ENCODE measurements at regions not wholly inside any gene's neighbourhood (a gene's known extent, or its start where the extent isn't known, plus 50 kb on each side); places are given as distances from the start of the nearest gene placed in this dataset.

GRCh38 chr6:169069356-169069755 lies 184.3 kb downstream of the THBS2 start:
- Mint-ChIP-seq H3K4me3 (ENCODE audit: unreplicated experiment) (no peak overlapping the region), H3K4me1 (ENCODE audit: low read depth, unreplicated experiment) (no peaks in the 10 kb centered on the region), H3K27ac (ENCODE audit: unreplicated experiment) (no peak overlapping the region), H3K27me3 (ENCODE audit: insufficient read depth, unreplicated experiment) (peaks cover 3% of the 10 kb centered on the region), H3K9me3 (ENCODE audit: unreplicated experiment) (peaks cover 9% of the 10 kb centered on the region), H3K36me3 (ENCODE audit: insufficient read depth, unreplicated experiment) (no peaks in the 10 kb centered on the region)
- POLR2A ChIA-PET: no interaction called here
- no peaks in the 10 kb centered on the region for H3K4me1 ChIP-seq
- no peak for DNase-seq
- H3K36me3 ChIP-seq (ENCODE audit: control insufficient read depth, insufficient read depth, low read length): no peaks in the 10 kb centered on the region
- H3K4me3 ChIP-seq (ENCODE audit: low read depth, low read length): no peak overlapping the region
- TF ChIP-seq CTCF (IDR thresholded peaks at IDR 0.05; ENCODE audit: insufficient read depth in 1 of 2, low read depth in 1 of 2, low read length in 1 of 2, severe bottlenecking in 1 of 2, unreplicated experiment in 1 of 2): no peak
- H3K27me3 ChIP-seq (replicated peaks; ENCODE audit: control insufficient read depth, insufficient read depth, low read length): no peaks in the 10 kb centered on the region
- no peaks in the 10 kb centered on the region for H3K9me3 ChIP-seq
- CTCF ChIA-PET: no interaction called here
- BruUV-seq (replicated peaks): no TSS peak
- intact Hi-C loops (cut with micrococcal nuclease; ENCODE audit: unreplicated experiment): no loop called here

GRCh38 chr6:169064194-169064593 lies 189.5 kb downstream of the THBS2 start:
- POLR2A ChIA-PET: no interaction called here
- Mint-ChIP-seq H3K9me3 (ENCODE audit: unreplicated experiment) (peaks cover 9% of the 10 kb centered on the region), H3K4me1 (ENCODE audit: low read depth, unreplicated experiment) (no peaks in the 10 kb centered on the region), H3K4me3 (ENCODE audit: unreplicated experiment) (no peak overlapping the region), H3K36me3 (ENCODE audit: insufficient read depth, unreplicated experiment) (no peaks in the 10 kb centered on the region), H3K27me3 (ENCODE audit: insufficient read depth, unreplicated experiment) (peaks cover 5% of the 10 kb centered on the region), H3K27ac (ENCODE audit: unreplicated experiment) (no peak overlapping the region)
- intact Hi-C loops (cut with micrococcal nuclease; ENCODE audit: unreplicated experiment): no loop called here
- no peaks in the 10 kb centered on the region; the same call in 1 of the 2 replicates for H3K27me3 ChIP-seq (replicated peaks; ENCODE audit: control insufficient read depth, insufficient read depth, low read length)
- no peaks in the 10 kb centered on the region for H3K4me1 ChIP-seq
- H3K36me3 ChIP-seq (ENCODE audit: control insufficient read depth, insufficient read depth, low read length): no peaks in the 10 kb centered on the region
- no peak for DNase-seq
- no TSS peak for BruUV-seq (replicated peaks)
- no peaks in the 10 kb centered on the region for H3K9me3 ChIP-seq
- no peak overlapping the region for H3K4me3 ChIP-seq (ENCODE audit: low read depth, low read length)
- CTCF ChIA-PET: no interaction called here
- no peak for TF ChIP-seq CTCF (IDR thresholded peaks at IDR 0.05; ENCODE audit: insufficient read depth in 1 of 2, low read depth in 1 of 2, low read length in 1 of 2, severe bottlenecking in 1 of 2, unreplicated experiment in 1 of 2)

GRCh38 chr6:169062272-169062671 lies 191.4 kb downstream of the THBS2 start:
- Mint-ChIP-seq H3K4me3 (ENCODE audit: unreplicated experiment) (no peak overlapping the region), H3K27me3 (ENCODE audit: insufficient read depth, unreplicated experiment) (peaks cover 5% of the 10 kb centered on the region), H3K9me3 (ENCODE audit: unreplicated experiment) (peaks cover 4% of the 10 kb centered on the region), H3K27ac (ENCODE audit: unreplicated experiment) (no peak overlapping the region), H3K36me3 (ENCODE audit: insufficient read depth, unreplicated experiment) (no peaks in the 10 kb centered on the region), H3K4me1 (ENCODE audit: low read depth, unreplicated experiment) (no peaks in the 10 kb centered on the region)
- TF ChIP-seq CTCF (IDR thresholded peaks at IDR 0.05; ENCODE audit: insufficient read depth in 1 of 2, low read depth in 1 of 2, low read length in 1 of 2, severe bottlenecking in 1 of 2, unreplicated experiment in 1 of 2): no peak
- ChIA-PET CTCF (no interaction called here), POLR2A (no interaction called here)
- no peaks in the 10 kb centered on the region; the same call in 1 of the 2 replicates for H3K27me3 ChIP-seq (replicated peaks; ENCODE audit: control insufficient read depth, insufficient read depth, low read length)
- no peak for DNase-seq
- no peak overlapping the region for H3K4me3 ChIP-seq (ENCODE audit: low read depth, low read length)
- no peaks in the 10 kb centered on the region for H3K36me3 ChIP-seq (ENCODE audit: control insufficient read depth, insufficient read depth, low read length)
- H3K4me1 ChIP-seq: no peaks in the 10 kb centered on the region
- H3K9me3 ChIP-seq: no peaks in the 10 kb centered on the region
- intact Hi-C loops (cut with micrococcal nuclease; ENCODE audit: unreplicated experiment): no loop called here
- no TSS peak for BruUV-seq (replicated peaks)
